H1 (cell line): ENCODE measurements at regions not wholly inside any gene's neighbourhood (a gene's known extent, or its start where the extent isn't known, plus 50 kb on each side); places are given as distances from the start of the nearest gene placed in this dataset.

Source experiments
- BCL11A ChIP-seq, 2 experiments: IDR thresholded peaks; one replicate each; pipeline ENCODE4 v1.6.1; 2011; ENCODE audit warnings: low read depth in 2 of 2, low read length in 2 of 2, mild to moderate bottlenecking in 2 of 2
- CREB1 ChIP-seq: IDR thresholded peaks from 2 replicates; pipeline ENCODE4 v1.6.1; 2012; ENCODE audit warnings: inconsistent platforms
- CTBP2 ChIP-seq: IDR thresholded peaks from 2 replicates; pipeline ENCODE4 v1.7.0; 2011; ENCODE audit warnings: borderline replicate concordance, mild to moderate bottlenecking, moderate library complexity, mixed read lengths, low read length; ENCODE audit not compliant: insufficient read depth, insufficient read length
- CTCF ChIP-seq, 3 experiments: IDR thresholded peaks; 1 replicate in 2 of 3; 2 replicates in 1 of 3; pipeline versions ENCODE4 v1.5.1 to v1.6.1; 2011; ENCODE audit warnings: low read length in 3 of 3, mild to moderate bottlenecking in 3 of 3, inconsistent platforms in 2 of 3, low read depth in 1 of 3, moderate library complexity in 1 of 3; ENCODE audit not compliant: insufficient read depth in 1 of 3; ENCODE audit errors: control extremely low read depth in 1 of 3
- EP300 ChIP-seq, 2 experiments: IDR thresholded peaks; 1 replicate in 1 of 2; 2 replicates in 1 of 2; pipeline ENCODE4 v1.6.1; 2011 to 2012; ENCODE audit warnings: low read depth in 2 of 2, low read length in 2 of 2, mild to moderate bottlenecking in 2 of 2, borderline replicate concordance in 1 of 2, inconsistent platforms in 1 of 2, moderate library complexity in 1 of 2
- RFX5 ChIP-seq: IDR thresholded peaks from 2 replicates; pipeline ENCODE4 v1.6.1; 2011; ENCODE audit warnings: low read depth, low read length, improper control_type of control experiment, borderline replicate concordance
- TF ChIP-seq, protein P1 (sequence below): IDR thresholded peaks from 2 replicates; pipeline ENCODE4 v1.6.1; 2012; ENCODE audit warnings: low read length, inconsistent platforms
- TF ChIP-seq, protein P2 (sequence below): IDR thresholded peaks from 2 replicates; pipeline ENCODE4 v1.6.1; 2011; ENCODE audit warnings: low read length, improper control_type of control experiment

GRCh38 chrX:10393241-10393640 lies 227.1 kb downstream of the MID1 start:
- TF ChIP-seq CTBP2 (no peak), EP300 (IDR thresholded peaks at IDR 0.05; ENCODE audit: borderline replicate concordance in 1 of 2, low read depth in 2 of 2, low read length in 2 of 2) (no peak), BCL11A (IDR thresholded peaks at IDR 0.05; ENCODE audit: low read depth in 2 of 2, low read length in 2 of 2) (no peak), CTCF (IDR thresholded peaks at IDR 0.05; ENCODE audit: control extremely low read depth in 1 of 3, insufficient read depth in 1 of 3, low read depth in 1 of 3, low read length in 3 of 3) (no peak), CREB1 (no peak), RFX5 (no peak)
- TF ChIP-seq, protein P1, sequence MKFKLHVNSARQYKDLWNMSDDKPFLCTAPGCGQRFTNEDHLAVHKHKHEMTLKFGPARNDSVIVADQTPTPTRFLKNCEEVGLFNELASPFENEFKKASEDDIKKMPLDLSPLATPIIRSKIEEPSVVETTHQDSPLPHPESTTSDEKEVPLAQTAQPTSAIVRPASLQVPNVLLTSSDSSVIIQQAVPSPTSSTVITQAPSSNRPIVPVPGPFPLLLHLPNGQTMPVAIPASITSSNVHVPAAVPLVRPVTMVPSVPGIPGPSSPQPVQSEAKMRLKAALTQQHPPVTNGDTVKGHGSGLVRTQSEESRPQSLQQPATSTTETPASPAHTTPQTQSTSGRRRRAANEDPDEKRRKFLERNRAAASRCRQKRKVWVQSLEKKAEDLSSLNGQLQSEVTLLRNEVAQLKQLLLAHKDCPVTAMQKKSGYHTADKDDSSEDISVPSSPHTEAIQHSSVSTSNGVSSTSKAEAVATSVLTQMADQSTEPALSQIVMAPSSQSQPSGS = no peak
- TF ChIP-seq, protein P2, sequence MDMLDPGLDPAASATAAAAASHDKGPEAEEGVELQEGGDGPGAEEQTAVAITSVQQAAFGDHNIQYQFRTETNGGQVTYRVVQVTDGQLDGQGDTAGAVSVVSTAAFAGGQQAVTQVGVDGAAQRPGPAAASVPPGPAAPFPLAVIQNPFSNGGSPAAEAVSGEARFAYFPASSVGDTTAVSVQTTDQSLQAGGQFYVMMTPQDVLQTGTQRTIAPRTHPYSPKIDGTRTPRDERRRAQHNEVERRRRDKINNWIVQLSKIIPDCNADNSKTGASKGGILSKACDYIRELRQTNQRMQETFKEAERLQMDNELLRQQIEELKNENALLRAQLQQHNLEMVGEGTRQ = no peak
